Hepatocyte (in vitro differentiated cells): ENCODE measurements at regions not wholly inside any gene's neighbourhood (a gene's known extent, or its start where the extent isn't known, plus 50 kb on each side); places are given as distances from the start of the nearest gene placed in this dataset.

Experiments used
- CTCF ChIP-seq: fragments of 200-600 bp; sonication (generic); IDR thresholded peaks from 2 replicates; pipeline ENCODE4 v1.5.1; 2016; ENCODE audit warnings: antibody characterized with exemption, mild to moderate bottlenecking; ENCODE audit not compliant: poor library complexity
- EZH2 ChIP-seq: fragments of 200-600 bp; sonication (generic); IDR thresholded peaks from 2 replicates; pipeline ENCODE4 v1.6.1; 2016; ENCODE audit warnings: antibody characterized with exemption, mild to moderate bottlenecking, borderline replicate concordance
- EZH2phosphoT487 ChIP-seq: fragments of 200-600 bp; sonication (generic); IDR thresholded peaks from one replicate; pipeline ENCODE4 v1.6.1; 2018; ENCODE audit warnings: antibody characterized with exemption, mild to moderate bottlenecking, low read depth, moderate library complexity; ENCODE audit not compliant: unreplicated experiment, severe bottlenecking

GRCh38 chr9:129309906-129310305, 131.8 kb upstream of the IER5L start:
- TF ChIP-seq CTCF: no peak
- no peak for TF ChIP-seq EZH2phosphoT487
- no peak for TF ChIP-seq EZH2
